GM18870 (cell line): ENCODE measurements at regions not wholly inside any gene's neighbourhood (a gene's known extent, or its start where the extent isn't known, plus 50 kb on each side); places are given as distances from the start of the nearest gene placed in this dataset.
"Not testable (repeated sequence)": the region's sequence is repeated elsewhere in the genome, so short reads cannot be mapped to it uniquely, and the experiment has no call there.

Experiments used
- ATAC-seq: cut with Tn5 transposase; IDR thresholded peaks from one replicate; pipeline ENCODE4 v1.9.1; 2021; ENCODE audit warnings: moderate library complexity; ENCODE audit not compliant: unreplicated experiment

DNA sequence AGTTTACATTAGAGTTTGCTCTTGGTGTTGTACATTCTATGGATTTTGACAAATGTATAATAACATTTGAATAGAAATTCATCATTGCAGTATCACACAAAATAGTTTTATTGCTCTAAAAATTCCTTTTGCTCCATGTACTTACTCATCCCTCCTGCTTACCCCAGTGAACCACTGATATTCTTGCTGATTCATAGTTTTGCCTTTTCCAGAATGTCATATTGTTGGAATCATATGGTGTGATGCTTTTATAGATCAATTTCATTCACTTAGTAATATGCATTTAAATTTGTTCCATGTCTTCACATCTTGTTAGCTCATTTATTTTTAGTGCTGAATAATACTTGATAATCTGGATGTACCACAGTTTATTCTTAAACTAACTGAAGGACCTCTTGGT, 1593.2 kb downstream of the C4orf33 start:
- no peak for ATAC-seq

DNA sequence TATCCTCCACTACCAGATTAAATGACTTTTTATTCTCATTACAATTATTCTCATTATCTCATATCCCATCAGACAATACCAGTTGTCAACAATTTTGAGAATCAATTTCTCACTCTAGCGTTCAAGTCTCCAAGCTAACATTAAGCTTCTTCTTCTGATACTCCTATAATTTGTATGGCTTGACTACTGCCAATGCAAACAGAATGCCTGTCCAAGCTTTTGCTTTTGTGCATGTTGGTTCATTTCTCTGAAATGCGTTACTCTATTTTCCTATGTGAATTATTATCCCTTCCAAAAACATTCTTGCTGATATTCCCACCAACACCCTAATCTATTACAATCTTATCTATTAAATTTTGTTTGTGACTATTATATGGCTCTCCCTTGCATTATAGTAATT, 1602.3 kb downstream of the C4orf33 start:
- no peak for ATAC-seq

DNA sequence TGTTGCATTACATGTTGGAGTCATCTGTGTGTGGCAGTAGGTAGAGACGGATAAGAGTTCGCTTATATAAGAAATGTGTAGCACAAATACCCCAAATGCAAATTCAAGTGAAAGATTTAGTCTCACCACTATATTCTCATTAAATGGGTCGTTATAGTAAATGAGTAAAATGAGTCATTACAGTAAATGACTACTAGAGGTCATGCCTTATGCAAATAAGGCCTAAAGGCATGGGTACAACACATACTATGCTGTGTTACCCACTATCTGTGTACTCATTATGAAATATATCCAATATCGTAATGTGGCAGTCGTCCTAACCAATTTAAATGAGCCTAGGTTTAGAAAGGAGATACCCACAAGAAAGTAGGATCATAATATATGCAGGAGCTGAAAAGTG, 1603.1 kb downstream of the C4orf33 start:
- ATAC-seq = no peak

DNA sequence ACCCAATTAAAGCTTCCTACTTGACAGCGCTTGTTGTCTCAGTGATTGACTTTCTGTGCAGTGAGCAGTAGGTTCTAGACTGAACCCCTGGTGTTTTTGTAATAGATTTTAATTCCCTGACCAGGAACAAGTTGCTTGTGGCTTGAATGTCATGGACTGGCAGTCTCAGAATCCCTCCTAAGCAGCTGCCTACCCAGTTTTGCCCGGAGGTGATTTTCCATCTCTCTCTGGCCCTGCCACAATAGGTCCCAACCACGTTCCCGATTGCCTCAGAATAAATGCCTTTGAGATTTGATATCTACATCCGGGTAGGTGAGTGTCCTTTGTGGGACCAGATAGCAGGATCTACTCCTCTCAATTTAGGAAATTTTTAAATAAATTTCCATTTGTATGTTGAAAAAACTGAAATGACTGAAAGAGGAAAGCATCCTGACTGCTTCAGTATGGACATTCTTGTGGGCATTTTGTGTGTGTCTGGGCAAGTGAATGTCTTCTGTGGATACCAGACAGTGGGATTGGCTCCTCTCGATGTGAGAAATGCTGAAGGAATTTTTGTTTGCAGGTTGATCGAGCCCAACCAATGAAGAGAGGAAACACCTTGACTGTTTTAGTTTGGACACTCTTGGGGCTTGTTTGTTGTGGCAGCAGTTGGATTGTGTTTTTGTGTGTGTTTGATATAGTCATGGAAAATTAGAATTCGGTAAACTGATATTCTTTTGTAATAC, 1607.4 kb downstream of the C4orf33 start:
- no peak for ATAC-seq

DNA sequence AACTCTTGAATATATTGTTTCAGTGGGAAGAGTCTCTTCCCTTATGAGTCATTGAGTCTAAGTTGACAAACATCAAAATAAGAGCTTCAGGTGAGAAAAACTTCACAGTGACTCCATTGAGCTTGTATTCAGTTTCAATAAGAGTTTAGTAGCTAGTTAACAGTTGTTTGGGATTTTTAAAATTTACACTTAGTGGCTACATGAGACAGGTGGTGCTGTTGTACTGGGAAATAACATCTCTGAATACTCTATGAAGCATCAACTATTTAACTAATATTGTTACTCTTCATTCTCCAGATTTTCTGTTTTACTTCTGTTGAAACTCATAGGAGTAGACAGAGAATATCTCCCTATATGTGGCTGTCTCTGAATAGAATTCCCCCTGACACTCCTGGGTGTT, 1609.1 kb downstream of the C4orf33 start:
- ATAC-seq = no peak

DNA sequence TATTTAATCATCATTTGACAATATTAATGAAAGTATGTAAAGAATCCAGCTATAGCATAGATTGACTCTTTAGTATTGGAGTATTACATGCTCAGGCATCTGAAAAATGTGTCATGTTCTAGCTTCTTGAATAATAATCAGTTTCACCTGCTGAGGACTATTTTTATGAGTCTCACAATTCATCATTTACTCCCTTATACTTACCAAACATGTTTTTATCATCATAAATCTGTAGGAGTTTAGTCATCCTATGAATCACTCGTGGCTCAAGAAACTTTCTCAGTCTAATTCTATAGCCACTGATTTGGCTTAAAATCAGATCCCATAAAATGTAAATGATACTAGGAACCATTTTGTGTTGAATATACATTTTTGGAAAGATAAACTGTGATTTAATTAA, 1616.1 kb downstream of the C4orf33 start:
- no peak for ATAC-seq

DNA sequence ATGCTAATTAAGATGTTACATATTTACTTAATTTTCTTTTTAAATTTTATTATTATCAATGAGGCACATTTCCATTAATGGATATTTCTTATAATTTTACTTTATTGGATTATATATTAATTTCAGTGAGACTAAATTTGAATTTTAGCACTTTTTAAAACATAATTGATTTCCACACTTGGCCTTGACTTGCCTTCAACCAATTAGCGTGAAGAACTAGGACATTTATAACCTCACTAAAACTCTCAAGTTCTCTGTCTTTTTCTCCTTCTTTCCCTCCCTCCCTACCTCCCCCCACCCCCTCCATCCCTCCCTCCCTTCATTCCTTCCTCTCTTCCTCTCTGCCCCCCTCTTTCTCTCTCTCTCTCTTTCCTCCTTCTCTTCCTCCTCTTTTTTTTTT, 1618.1 kb downstream of the C4orf33 start:
- no peak for ATAC-seq

DNA sequence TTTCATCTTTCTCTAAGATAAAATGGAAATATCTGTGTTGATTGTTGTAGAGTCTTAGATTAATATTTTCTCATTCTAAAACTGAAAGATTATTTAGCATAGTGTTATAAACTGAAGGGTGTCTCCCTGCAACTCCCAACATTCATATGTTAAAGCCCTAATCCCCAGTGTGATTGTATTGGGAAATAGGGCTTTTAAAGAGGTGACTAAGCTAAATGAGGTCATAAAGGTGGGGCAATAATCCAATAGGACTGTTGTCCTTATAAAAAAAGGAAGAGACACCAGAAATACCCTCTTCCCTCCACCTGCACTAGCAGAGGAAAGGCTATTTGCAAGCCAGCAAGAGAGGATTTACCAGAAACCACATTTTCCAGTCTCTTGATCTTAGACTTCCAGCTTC, 1626.4 kb downstream of the C4orf33 start:
- ATAC-seq = no peak

DNA sequence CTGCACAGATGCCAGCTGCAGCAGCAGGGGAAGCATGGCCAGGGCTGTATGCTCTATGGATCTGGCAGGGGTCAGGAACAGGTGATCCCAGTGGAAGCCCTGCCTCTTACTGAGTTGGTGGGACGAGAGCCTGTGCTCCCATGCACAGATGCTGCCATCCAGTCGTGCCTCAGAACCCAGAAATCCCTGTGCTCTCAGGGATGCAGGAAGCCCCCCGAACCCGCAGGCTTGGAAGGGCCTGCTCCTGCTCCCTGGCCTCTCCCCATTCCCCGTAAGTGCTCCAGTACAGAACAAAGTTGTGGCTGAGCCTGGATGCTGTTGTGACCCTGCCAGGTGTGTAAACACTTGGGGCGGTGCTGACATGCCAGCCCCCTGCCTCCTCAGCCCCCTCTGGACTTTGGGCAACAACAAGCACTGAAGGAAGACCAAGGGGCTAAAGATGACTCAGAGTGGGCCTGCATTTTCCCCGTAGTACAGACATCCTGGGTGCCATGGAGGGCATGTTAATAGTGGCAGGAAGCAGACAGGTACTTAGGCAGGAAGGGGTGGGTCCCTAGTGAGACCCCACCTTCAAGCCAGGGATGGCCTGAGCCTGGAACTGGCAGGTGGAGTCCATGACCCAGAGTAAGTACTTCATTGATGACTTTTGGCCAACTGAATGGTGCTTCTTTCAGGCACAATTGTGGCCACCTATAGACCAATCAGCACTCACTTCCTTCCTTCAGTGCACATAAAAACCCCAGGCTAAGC, 1640.7 kb downstream of the C4orf33 start:
- ATAC-seq = no peak

DNA sequence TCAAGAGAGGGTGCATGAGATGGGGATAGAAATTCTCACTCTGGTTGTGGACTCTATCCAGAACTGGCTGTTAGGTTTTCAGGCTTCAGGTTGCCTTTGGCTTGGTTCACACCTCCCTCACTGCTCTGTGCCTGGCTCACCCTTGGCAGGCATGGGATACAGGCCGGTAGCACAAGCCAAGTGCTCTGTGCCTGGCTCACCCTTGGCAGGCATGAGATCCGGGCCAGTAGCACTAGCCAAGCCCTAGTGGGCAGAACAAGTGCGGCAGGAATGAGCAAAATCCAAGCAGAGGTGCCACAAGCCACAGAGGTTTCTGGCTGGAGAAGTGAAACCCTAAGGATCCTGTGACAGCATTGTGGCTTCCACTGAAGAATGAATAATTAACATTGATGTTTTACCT, 1642.3 kb downstream of the C4orf33 start:
- ATAC-seq = no peak

DNA sequence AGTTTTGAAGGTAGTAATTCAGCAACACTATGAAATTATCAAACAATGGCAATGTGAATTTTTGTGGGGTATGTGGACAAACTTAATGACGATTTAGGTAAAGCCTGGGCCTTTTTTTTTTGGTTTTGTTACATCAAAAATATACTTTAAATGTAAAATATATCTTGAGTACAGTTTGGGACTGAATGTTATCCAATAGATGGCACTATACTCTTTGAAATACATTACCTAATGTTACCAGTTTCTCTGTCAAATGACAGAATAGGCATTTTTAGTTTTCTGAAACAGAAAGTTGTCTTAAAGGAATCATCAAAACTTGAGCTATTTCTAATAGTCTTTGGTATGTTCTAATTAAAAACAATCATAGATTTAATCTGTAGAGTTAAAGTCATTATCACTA, 1651.9 kb downstream of the C4orf33 start:
- no peak for ATAC-seq

DNA sequence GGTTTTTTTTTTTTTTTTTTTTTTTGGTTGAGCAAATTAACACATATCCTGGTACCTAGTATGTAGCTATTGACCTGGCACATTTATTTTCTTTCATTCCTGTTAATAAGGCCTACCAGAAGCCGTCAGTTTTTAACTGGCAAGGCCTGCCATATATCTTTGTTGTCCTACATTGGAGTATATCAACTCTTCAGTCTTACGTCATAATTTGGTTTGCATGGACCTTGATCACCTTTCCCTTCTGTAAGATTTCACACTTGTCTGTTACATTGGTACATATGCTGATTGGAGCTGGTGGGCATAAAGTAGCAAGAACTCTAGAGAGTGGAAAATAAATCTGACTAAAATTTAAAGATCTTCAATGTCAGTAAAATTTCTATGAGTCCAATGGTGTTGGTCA, 1658.0 kb downstream of the C4orf33 start:
- no peak for ATAC-seq

DNA sequence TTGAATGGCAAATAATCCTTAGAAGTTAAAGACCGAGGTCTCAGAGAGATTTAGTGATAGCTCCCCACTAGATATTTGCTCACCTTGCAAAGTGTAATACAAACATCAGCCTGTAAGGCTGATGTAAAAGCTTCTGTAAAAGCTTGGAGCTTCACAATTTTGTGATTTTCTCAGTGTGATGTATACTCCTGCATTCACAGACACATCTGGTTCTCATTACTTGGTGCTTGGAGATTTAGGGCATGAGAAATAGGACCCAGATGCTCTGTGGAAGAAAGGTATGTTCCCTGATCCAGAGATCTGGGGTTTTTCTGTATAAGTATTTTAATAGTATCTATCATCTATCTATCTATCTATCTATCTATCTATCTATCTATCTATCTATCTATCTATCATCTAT, 1664.3 kb downstream of the C4orf33 start:
- ATAC-seq = no peak

DNA sequence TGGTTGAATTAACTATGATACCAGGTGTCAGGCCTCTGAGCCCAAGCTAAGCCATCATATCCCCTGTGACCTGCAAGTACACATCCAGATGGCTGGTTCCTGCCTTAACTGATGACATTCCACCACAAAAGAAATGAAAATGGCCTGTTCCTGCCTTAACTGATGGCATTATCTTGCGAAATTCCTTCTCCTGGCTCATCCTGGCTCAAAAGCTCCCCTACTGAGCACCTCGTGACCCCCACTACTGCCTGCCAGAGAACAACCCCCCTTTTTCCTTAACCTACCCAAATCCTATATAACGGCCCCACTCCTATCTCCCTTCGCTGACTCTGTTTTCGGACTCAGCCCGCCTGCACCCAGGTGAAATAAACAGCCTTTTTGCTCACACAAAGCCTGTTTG, 1671.4 kb downstream of the C4orf33 start:
- ATAC-seq = not testable (repeated sequence)

DNA sequence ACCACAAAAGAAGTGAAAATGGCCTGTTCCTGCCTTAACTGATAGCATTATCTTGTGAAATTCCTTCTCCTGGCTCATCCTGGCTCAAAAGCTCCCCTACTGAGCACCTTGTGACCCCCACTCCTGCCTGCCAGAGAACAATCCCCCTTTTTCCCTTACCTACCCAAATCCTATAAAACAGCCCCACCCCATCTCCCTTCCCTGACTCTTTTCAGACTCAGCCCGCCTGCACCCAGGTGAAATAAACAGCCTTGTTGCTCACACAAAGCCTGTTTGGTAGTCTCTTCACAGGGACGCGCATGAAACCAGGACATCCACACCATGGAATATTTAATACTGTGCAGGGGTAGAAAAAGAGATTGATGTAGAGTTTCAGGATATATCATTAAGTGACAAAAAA, 1677.0 kb downstream of the C4orf33 start:
- not testable (repeated sequence) for ATAC-seq

DNA sequence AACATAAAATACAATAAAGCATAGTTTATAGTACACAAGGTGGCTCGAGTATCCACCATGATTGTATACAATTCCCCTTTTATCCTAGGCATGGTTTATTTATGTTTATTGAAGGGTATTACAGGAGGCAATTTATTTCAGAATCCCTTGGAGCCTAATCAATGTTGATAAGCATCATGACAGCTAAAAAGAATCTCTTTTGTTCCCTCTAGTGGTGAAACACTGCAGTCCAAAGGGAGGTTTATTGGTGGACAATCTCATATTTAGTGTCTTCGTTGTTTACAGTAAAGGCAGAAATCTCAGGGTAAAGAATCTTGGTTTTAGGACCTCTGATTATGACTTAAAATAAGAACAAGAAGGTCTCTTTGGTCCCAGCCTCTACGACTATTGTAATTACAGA, 1712.5 kb downstream of the C4orf33 start:
- ATAC-seq = no peak

DNA sequence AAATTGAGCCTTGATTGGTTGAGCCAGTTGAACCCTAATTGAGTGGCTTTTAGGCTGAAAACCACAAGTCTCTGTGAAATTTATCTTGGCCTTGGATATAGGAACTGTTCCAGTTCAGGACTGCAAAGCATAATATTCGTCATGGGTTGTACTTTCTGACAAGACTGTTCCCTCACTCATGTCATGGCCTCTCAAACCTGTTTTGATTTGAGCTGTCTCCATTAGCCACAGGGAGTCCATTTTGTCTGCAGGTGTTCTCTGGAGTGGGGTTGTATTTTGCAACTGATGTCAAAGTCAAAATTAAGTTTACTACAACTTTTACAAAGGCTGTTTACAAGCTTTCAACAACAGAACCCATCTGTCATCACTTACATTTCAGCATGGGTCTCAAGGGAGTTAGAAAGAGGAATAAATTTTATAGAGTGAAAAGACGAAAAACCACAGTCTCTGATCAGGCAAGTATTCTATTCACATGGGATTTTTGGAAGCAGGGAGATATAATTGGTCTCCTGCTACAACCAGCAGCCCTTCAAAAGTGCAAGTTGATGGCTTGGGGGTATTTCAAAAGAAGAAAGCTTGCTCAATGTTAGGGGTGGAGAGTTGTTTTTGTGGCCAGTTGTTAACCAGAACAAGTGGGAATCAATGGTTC, 1716.3 kb downstream of the C4orf33 start:
- no peak for ATAC-seq

DNA sequence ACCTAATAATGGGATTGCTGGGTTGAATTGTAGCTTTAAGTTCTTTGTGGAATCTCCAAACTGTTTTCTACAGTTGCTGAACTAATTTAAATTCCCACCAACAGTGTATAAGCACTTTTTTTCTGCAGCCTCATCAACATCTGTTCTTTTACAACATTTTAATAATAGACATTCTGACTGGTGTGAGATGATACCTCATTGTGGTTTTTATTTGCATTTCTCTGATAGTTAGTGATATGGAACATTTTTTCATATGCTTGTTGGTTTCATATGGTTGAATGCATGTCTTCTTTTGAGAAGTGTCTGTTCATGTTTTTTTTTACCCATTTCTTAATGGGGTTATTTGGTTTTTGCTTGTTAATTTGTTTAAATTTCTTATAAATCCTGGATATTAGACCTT, 1718.9 kb downstream of the C4orf33 start:
- peak; percentile 68 for ATAC-seq

DNA sequence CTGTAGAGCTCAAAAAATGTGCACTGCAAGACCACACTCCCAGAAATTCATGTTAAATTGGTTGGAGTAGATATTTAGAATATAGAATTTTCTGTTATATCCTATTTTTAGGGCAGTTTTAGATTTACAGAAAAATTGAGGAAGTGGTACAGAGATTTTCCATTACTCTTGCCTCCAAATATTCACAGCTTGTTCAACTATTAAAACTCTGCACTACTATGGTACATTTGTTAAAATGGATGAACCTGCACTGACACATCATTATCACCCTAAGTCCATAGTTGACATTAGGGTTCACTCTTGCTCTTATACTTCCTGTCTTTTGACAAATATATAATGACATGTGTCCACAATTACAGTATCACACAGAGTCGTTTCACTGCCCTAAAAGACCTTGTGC, 1724.5 kb downstream of the C4orf33 start:
- ATAC-seq = no peak

DNA sequence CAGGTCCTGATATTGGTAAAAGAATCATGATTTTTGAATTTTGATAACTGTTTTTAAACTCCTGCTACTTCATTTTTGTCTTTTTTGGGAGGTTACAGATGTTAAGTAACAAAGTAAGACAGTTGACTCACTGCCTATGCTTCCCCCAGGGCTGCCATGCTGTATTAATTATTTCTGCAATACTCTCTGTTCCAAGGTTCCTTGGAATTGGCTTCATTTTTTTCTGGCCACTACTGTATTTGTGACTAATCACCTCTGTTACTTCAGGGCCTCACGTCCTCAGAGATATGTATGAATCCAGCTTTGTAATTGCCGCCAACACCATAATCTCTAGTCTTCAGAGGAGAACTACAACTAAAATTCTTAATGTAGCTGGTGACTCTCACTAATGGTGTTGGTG, 1729.3 kb downstream of the C4orf33 start:
- ATAC-seq = no peak

DNA sequence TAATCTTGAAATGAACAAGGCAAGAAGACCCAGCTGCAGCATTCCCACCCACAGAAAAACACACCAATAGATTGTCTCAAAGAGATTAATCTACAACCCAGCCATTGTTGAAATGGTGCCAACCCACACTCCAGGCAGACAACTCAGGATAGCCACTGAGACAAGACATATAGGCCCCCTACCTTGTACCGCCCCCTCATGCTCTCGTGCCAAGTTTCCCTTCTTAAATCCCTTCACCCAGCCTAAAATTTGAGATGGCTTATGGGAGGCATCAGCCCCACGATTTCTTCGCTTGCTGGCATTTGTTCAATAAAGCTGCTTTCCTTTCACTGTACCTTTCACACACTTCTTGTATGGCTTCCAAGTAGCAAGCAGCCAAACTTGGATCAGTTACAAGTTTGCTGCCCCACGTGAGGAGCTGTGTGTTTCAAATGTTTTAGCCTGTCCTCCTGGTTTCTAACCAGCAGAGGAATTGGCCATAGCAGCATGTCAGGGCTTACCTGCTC, 1754.1 kb downstream of the C4orf33 start:
- ATAC-seq = no peak

DNA sequence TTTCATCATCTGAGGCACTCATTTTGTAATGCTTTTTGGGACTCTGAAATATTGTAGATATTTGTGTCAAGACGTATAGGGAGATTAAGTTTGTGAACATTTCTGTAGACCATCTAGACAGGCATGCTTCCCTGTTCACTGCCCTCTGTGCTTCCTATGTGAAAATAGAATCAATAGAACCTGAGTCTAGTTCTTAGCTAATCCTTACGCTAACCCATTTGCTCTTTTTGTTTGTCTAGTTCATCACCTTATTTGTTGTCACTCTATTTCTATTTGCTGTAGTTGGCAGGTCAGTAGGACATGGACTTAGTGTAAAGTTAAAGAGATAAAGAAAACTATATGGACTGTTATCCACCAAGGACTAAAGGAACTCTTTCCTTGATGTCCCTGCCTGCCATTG, 1755.2 kb downstream of the C4orf33 start:
- no peak for ATAC-seq
